ENCODE measurements at regions not wholly inside any gene's neighbourhood (a gene's known extent, or its start where the extent isn't known, plus 50 kb on each side); places are given as distances from the start of the nearest gene placed in this dataset.
A peak's percentile ranks its signal among the peaks of the same experiment; 100 is the strongest.

- peak; percentile 68 for DNase-seq (ENCODE audit: extremely low read depth, low read depth)
- H3K4me3 ChIP-seq (replicated peaks; ENCODE audit: low read depth, low read length) = no peak overlapping the region
- TF ChIP-seq CTCF (IDR thresholded peaks at IDR 0.05; ENCODE audit: low read depth, low read length, missing control alignments) = no peak
These were observed 554.4 kb downstream of the INHBA start for GRCh38 chr7:41148521-41148951.

GRCh38 chr7:41147606-41148485 is 555.0 kb downstream of the INHBA start:
- no peak overlapping the region for H3K4me3 ChIP-seq (replicated peaks; ENCODE audit: low read depth, low read length)
- no peak for DNase-seq (ENCODE audit: extremely low read depth, low read depth)
- no peak for TF ChIP-seq CTCF (IDR thresholded peaks at IDR 0.05; ENCODE audit: low read depth, low read length, missing control alignments)

GRCh38 chr7:41146429-41146828 is 556.5 kb downstream of the INHBA start:
- DNase-seq (ENCODE audit: extremely low read depth, low read depth) = no peak
- no peak overlapping the region for H3K4me3 ChIP-seq (replicated peaks; ENCODE audit: low read depth, low read length)
- no peak for TF ChIP-seq CTCF (IDR thresholded peaks at IDR 0.05; ENCODE audit: low read depth, low read length, missing control alignments)

- DNase-seq (ENCODE audit: extremely low read depth, low read depth) = no peak
- no peak for TF ChIP-seq CTCF (IDR thresholded peaks at IDR 0.05; ENCODE audit: low read depth, low read length, missing control alignments)
These were observed 557.2 kb downstream of the INHBA start for GRCh38 chr7:41145656-41146055.

GRCh38 chr7:41142904-41143473 is 559.9 kb downstream of the INHBA start:
- no peak for TF ChIP-seq CTCF (IDR thresholded peaks at IDR 0.05; ENCODE audit: low read depth, low read length, missing control alignments)
- DNase-seq (ENCODE audit: extremely low read depth, low read depth) = no peak
- H3K4me3 ChIP-seq (replicated peaks; ENCODE audit: low read depth, low read length) = no peak overlapping the region

More at GRCh38 chr7:41145656-41146055, 557.2 kb downstream of the INHBA start:
- H3K4me3 ChIP-seq (replicated peaks; ENCODE audit: low read depth, low read length) = no peak overlapping the region

GRCh38 chr7:41139789-41140188 is 563.1 kb downstream of the INHBA start:
- TF ChIP-seq CTCF (IDR thresholded peaks at IDR 0.05; ENCODE audit: low read depth, low read length, missing control alignments) = no peak
- DNase-seq (ENCODE audit: extremely low read depth, low read depth) = no peak
- H3K4me3 ChIP-seq (replicated peaks; ENCODE audit: low read depth, low read length) = no peak overlapping the region

Measured in HFF-Myc (cell line).